ENCODE measurements at regions not wholly inside any gene's neighbourhood (a gene's known extent, or its start where the extent isn't known, plus 50 kb on each side); places are given as distances from the start of the nearest gene placed in this dataset.

DNA sequence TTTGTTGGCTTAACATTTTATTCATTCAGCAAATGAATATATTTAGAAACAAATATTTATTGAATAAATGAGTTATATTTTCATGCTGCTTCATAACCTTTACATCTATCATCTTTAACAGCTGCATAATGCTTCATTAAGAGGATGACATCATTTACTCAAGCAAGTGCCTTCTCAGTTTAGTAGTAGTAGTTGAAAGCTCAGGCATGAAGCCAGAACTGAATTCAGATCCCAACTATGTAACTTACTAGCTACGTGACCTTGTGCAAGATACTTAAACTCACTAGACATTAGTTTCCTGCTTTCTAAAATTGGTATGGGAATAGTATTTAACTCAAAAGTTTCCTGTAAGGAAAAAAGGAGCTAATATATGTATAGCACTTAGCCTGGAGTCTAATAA is 90.3 kb downstream of the TMPRSS5 start:
- no peak overlapping the region for H2BK20ac ChIP-seq (ENCODE audit: low read depth, low read length)
- H3K9me1 ChIP-seq (ENCODE audit: insufficient read depth, low read length): no peaks in the 10 kb centered on the region
- no CpG with 5 or more reads among the region's 1 CpG for WGBS, 2 experiments (ENCODE audit: extremely low coverage in 2 of 2, insufficient read length in 1 of 2)
- no peaks in the 10 kb centered on the region for H3K79me1 ChIP-seq (ENCODE audit: low read depth in 1 of 2, low read length in 2 of 2)
- no peak overlapping the region for H3K9ac ChIP-seq (ENCODE audit: low read depth, low read length)
- H4K5ac ChIP-seq (ENCODE audit: low read depth, low read length): no peak overlapping the region
- H4K91ac ChIP-seq (ENCODE audit: insufficient read depth, low read depth, low read length): no peak overlapping the region
- H2BK15ac ChIP-seq (ENCODE audit: low read depth, low read length): no peak overlapping the region
- no peak overlapping the region for H3K56ac ChIP-seq (ENCODE audit: extremely low read depth, insufficient read depth, low read length)
- H3K4me1 ChIP-seq (ENCODE audit: control insufficient read depth, insufficient read depth, low read length): no peaks in the 10 kb centered on the region
- in situ Hi-C loops (cut with MboI; ENCODE audit: low sequenced_read_pairs): no loop called here
- ChIA-PET POLR2A (ENCODE audit: unreplicated experiment) (no interaction called here), CTCF (interaction anchor here (0.6 kb wide), 1 partner anchor 16 kb away, joined by 7 read pairs; no protein-coding TSS in a partner anchor)
- intact Hi-C loops (cut with micrococcal nuclease): no loop called here
- H3K23ac ChIP-seq (ENCODE audit: low read depth, low read length): no peak overlapping the region
- H3K27ac ChIP-seq (ENCODE audit: insufficient read depth, low read length): no peak overlapping the region
- H2BK5ac ChIP-seq (ENCODE audit: low read depth, low read length, poor library complexity, severe bottlenecking): no peak overlapping the region
- H2AK5ac ChIP-seq (ENCODE audit: low read depth, low read length): no peak overlapping the region
- no TSS peak for BruUV-seq (replicated peaks)
- ATAC-seq (ENCODE audit: low read depth): no peak
- H3K36me3 ChIP-seq (ENCODE audit: control insufficient read depth, insufficient read depth, low read length): no peaks in the 10 kb centered on the region
- H3K4me2 ChIP-seq (ENCODE audit: low read depth, low read length): no peak overlapping the region
- H4K20me1 ChIP-seq (ENCODE audit: insufficient read depth, low read length): no peaks in the 10 kb centered on the region
- no peak overlapping the region for H3K4me3 ChIP-seq (ENCODE audit: insufficient read depth, low read depth, low read length)
- H2AK9ac ChIP-seq (replicated peaks; ENCODE audit: low read depth, low read length, poor library complexity): no peak overlapping the region
- dilution Hi-C loops (cut with HindIII; ENCODE audit: low sequenced_read_pairs, unreplicated experiment): no loop called here
- no peak overlapping the region for H3K4ac ChIP-seq (ENCODE audit: low read depth, low read length)
- no peak overlapping the region for H2AFZ ChIP-seq (replicated peaks; ENCODE audit: low read length, poor library complexity)
- no peak overlapping the region for H4K8ac ChIP-seq (ENCODE audit: low read depth in 2 of 2, low read length in 2 of 2)
- no peaks in the 10 kb centered on the region for H3K27me3 ChIP-seq (ENCODE audit: control insufficient read depth, insufficient read depth, low read length)
- no peak overlapping the region for H3K18ac ChIP-seq (ENCODE audit: low read depth, low read length)
- no peak overlapping the region for H2BK120ac ChIP-seq (ENCODE audit: low read depth, low read length)
- peak; percentile 43 for DNase-seq
- no peaks in the 10 kb centered on the region for H3K9me3 ChIP-seq (ENCODE audit: control insufficient read depth, insufficient read depth, low read length)
- no peak for TF ChIP-seq CEBPB (IDR thresholded peaks at IDR 0.05; ENCODE audit: low read depth, low read length)
- no peak for TF ChIP-seq FOS (IDR thresholded peaks at IDR 0.05; ENCODE audit: low read depth, low read length)
- no peak for TF ChIP-seq RCOR1 (IDR thresholded peaks at IDR 0.05; ENCODE audit: insufficient replicate concordance, low read length)
- TF ChIP-seq POLR2A (IDR thresholded peaks at IDR 0.05; ENCODE audit: low read depth, low read length): no peak
- TF ChIP-seq MAFK (IDR thresholded peaks at IDR 0.05; ENCODE audit: low read depth, low read length): no peak
- no peak for TF ChIP-seq SMC3 (IDR thresholded peaks at IDR 0.05; ENCODE audit: low read depth, low read length)
- TF ChIP-seq, protein P1, sequence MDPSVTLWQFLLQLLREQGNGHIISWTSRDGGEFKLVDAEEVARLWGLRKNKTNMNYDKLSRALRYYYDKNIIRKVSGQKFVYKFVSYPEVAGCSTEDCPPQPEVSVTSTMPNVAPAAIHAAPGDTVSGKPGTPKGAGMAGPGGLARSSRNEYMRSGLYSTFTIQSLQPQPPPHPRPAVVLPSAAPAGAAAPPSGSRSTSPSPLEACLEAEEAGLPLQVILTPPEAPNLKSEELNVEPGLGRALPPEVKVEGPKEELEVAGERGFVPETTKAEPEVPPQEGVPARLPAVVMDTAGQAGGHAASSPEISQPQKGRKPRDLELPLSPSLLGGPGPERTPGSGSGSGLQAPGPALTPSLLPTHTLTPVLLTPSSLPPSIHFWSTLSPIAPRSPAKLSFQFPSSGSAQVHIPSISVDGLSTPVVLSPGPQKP (IDR thresholded peaks at IDR 0.05; ENCODE audit: borderline replicate concordance, low read depth, low read length): no peak
- no peak for TF ChIP-seq RFX5 (IDR thresholded peaks at IDR 0.05; ENCODE audit: low read depth, low read length)
- no peak for TF ChIP-seq CHD1 (IDR thresholded peaks at IDR 0.05; ENCODE audit: low read depth, low read length)
- no peak for TF ChIP-seq USF2 (IDR thresholded peaks at IDR 0.05; ENCODE audit: low read depth, low read length)
- TF ChIP-seq NFE2L2 (IDR thresholded peaks at IDR 0.05; ENCODE audit: low read depth, low read length): no peak
- TF ChIP-seq CTCF (conservative IDR thresholded peaks at IDR 0.05; ENCODE audit: low read depth, low read length): no peak
- TF ChIP-seq BHLHE40 (IDR thresholded peaks at IDR 0.05; ENCODE audit: low read depth, low read length): no peak
- TF ChIP-seq RAD21 (IDR thresholded peaks at IDR 0.05; ENCODE audit: low read length): no peak
- no peak for TF ChIP-seq MXI1 (IDR thresholded peaks at IDR 0.05; ENCODE audit: borderline replicate concordance, low read depth, low read length)
- no peak for TF ChIP-seq MAZ (IDR thresholded peaks at IDR 0.05; ENCODE audit: borderline replicate concordance, low read depth, low read length)
- H3K14ac ChIP-seq (replicated peaks; ENCODE audit: low read depth, low read length): no peak overlapping the region

All from IMR-90 (cell line).